ENCODE measurements at regions not wholly inside any gene's neighbourhood (a gene's known extent, or its start where the extent isn't known, plus 50 kb on each side); places are given as distances from the start of the nearest gene placed in this dataset.

- TF ChIP-seq TEAD4 (IDR thresholded peaks at IDR 0.05) (no peak), CREB1 (IDR thresholded peaks at IDR 0.05; ENCODE audit: low read depth) (no peak)
Measured at GRCh38 chrX:121320441-121320840, 273.0 kb downstream of the GLUD2 start.

GRCh38 chrX:121322159-121322558 lies 274.7 kb downstream of the GLUD2 start:
- TF ChIP-seq TEAD4 (IDR thresholded peaks at IDR 0.05) (no peak), ZBTB7A (IDR thresholded peaks at IDR 0.05; ENCODE audit: low read depth) (no peak), RAD21 (IDR thresholded peaks at IDR 0.05; ENCODE audit: low read depth) (peak; percentile 8; the same call in 1 of the 2 replicates), EP300 (IDR thresholded peaks at IDR 0.05; ENCODE audit: borderline replicate concordance) (no peak), REST (IDR thresholded peaks at IDR 0.05; ENCODE audit: low read depth) (no peak)
- TF ChIP-seq, protein P1, sequence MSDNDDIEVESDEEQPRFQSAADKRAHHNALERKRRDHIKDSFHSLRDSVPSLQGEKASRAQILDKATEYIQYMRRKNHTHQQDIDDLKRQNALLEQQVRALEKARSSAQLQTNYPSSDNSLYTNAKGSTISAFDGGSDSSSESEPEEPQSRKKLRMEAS (IDR thresholded peaks at IDR 0.05): no peak
- TF ChIP-seq, protein P2, sequence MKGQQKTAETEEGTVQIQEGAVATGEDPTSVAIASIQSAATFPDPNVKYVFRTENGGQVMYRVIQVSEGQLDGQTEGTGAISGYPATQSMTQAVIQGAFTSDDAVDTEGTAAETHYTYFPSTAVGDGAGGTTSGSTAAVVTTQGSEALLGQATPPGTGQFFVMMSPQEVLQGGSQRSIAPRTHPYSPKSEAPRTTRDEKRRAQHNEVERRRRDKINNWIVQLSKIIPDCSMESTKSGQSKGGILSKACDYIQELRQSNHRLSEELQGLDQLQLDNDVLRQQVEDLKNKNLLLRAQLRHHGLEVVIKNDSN (IDR thresholded peaks at IDR 0.05): no peak

DNA sequence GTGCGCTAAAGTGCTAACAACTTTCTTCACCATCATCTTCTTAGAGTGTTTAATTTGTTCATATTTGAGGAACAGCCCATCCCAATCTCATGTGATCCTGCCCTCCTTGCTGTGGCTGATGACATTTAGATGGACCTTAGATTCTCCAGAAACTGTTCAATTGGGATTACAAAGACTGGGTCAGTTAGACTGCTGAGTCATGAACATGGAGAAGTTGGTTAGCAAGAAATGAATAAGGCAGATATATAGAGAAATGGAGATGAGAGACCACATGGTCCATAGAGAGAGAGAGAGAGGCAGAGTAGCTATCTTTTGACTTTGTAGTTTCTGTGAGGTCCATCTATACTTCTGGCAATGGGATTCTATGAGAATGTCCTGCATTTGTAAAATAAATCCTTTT lies 275.9 kb downstream of the GLUD2 start:
- TF ChIP-seq YY1 (IDR thresholded peaks at IDR 0.05; ENCODE audit: low read depth): no peak
- TF ChIP-seq, protein P1 (IDR thresholded peaks at IDR 0.05): no peak
- TF ChIP-seq REST (IDR thresholded peaks at IDR 0.05; ENCODE audit: low read depth): no peak
- TF ChIP-seq FOXM1 (IDR thresholded peaks at IDR 0.05; ENCODE audit: borderline replicate concordance, low read depth): no peak
- TF ChIP-seq CREB1 (IDR thresholded peaks at IDR 0.05; ENCODE audit: low read depth): no peak
- no peak for TF ChIP-seq EGR1 (IDR thresholded peaks at IDR 0.05)
- no peak for TF ChIP-seq TAF1 (IDR thresholded peaks at IDR 0.05; ENCODE audit: low read depth)
- no peak for TF ChIP-seq RAD21 (IDR thresholded peaks at IDR 0.05; ENCODE audit: low read depth)
- no peak for TF ChIP-seq CEBPB (IDR thresholded peaks at IDR 0.05)
- TF ChIP-seq ZBTB7A (IDR thresholded peaks at IDR 0.05; ENCODE audit: low read depth): no peak
- TF ChIP-seq EP300 (IDR thresholded peaks at IDR 0.05; ENCODE audit: borderline replicate concordance): no peak

GRCh38 chrX:121333942-121334341 lies 286.5 kb downstream of the GLUD2 start:
- TF ChIP-seq EP300 (IDR thresholded peaks at IDR 0.05; ENCODE audit: borderline replicate concordance): no peak
- no peak for TF ChIP-seq EGR1 (IDR thresholded peaks at IDR 0.05)
- TF ChIP-seq ZBTB7A (IDR thresholded peaks at IDR 0.05; ENCODE audit: low read depth): no peak
- no peak for TF ChIP-seq RAD21 (IDR thresholded peaks at IDR 0.05; ENCODE audit: low read depth)
- TF ChIP-seq CREB1 (IDR thresholded peaks at IDR 0.05; ENCODE audit: low read depth): no peak

DNA sequence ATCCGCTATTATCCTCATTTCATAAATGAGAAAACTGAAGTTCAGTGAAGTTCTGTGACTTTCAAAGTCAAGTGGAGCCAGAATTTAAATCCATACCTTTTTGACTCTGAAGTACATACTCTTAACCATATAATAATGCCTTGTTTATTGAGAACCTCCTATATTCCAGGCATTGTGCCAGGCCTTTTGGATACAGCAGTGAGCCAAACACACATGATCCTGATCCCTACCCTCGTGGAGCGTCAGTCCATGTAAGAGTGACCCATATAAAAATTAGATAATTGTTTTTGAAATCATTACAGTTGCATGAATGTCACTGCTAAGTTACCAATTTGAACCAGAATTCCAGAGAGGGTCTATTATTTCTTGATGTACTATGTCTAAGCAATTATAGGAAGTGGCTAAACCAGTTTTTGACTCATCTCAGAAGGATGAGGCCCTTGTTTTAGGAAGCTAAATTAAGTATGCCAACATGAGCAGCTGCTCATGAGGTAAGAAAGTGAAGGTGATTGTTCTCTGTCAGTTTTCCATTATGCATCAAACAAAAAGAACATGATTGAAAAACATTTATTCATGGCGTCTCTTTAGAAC lies 289.5 kb downstream of the GLUD2 start:
- no peak for TF ChIP-seq CREB1 (IDR thresholded peaks at IDR 0.05; ENCODE audit: low read depth)
- TF ChIP-seq ZBTB7A (IDR thresholded peaks at IDR 0.05; ENCODE audit: low read depth): no peak
- no peak for TF ChIP-seq CEBPB (IDR thresholded peaks at IDR 0.05)
- TF ChIP-seq TAF1 (IDR thresholded peaks at IDR 0.05; ENCODE audit: low read depth): no peak
- no peak for TF ChIP-seq FOXM1 (IDR thresholded peaks at IDR 0.05; ENCODE audit: borderline replicate concordance, low read depth)
- no peak for TF ChIP-seq TEAD4 (IDR thresholded peaks at IDR 0.05)
- no peak for TF ChIP-seq REST (IDR thresholded peaks at IDR 0.05; ENCODE audit: low read depth)
- TF ChIP-seq, protein P1 (IDR thresholded peaks at IDR 0.05): no peak

GRCh38 chrX:121337816-121338215 lies 290.4 kb downstream of the GLUD2 start:
- TF ChIP-seq NFIC (IDR thresholded peaks at IDR 0.05): no peak
- no peak for TF ChIP-seq CREB1 (IDR thresholded peaks at IDR 0.05; ENCODE audit: low read depth)
- TF ChIP-seq TEAD4 (IDR thresholded peaks at IDR 0.05): no peak
- no peak for TF ChIP-seq CEBPB (IDR thresholded peaks at IDR 0.05)
